KMS-11 (cell line): ENCODE measurements at regions not wholly inside any gene's neighbourhood (a gene's known extent, or its start where the extent isn't known, plus 50 kb on each side); places are given as distances from the start of the nearest gene placed in this dataset.

Source experiments
- H2AFZ ChIP-seq: fragments of 200-600 bp; sonication (generic); 2 replicates; pipeline ENCODE4 v1.6.1; 2016; ENCODE audit warnings: antibody characterized with exemption, mixed run types, low read depth
- H3K27ac ChIP-seq: fragments of 200-600 bp; sonication (generic); 2 replicates; pipeline ENCODE4 v1.6.1; 2016; ENCODE audit warnings: mild to moderate bottlenecking, mixed run types
- H3K27me3 ChIP-seq: fragments of 200-600 bp; sonication (generic); 2 replicates; pipeline ENCODE4 v1.6.1; 2017; ENCODE audit warnings: mild to moderate bottlenecking, low read depth, mixed run types, moderate library complexity; ENCODE audit not compliant: insufficient read depth
- H3K36me3 ChIP-seq: fragments of 200-600 bp; sonication (generic); 2 replicates; pipeline ENCODE4 v1.6.1; 2017; ENCODE audit warnings: mild to moderate bottlenecking, mixed run types; ENCODE audit not compliant: insufficient read depth
- H3K4me1 ChIP-seq: fragments of 200-600 bp; sonication (generic); 2 replicates; pipeline ENCODE4 v1.6.1; 2016; ENCODE audit warnings: mild to moderate bottlenecking, low read depth, mixed run types; ENCODE audit not compliant: poor library complexity, severe bottlenecking
- H3K4me2 ChIP-seq: fragments of 200-600 bp; sonication (generic); 2 replicates; pipeline ENCODE4 v1.7.0; 2016; ENCODE audit warnings: mild to moderate bottlenecking, mixed run types
- H3K4me3 ChIP-seq: fragments of 200-600 bp; sonication (generic); IDR thresholded peaks from 2 replicates; pipeline ENCODE4 v1.6.1; 2017; ENCODE audit warnings: low read depth, low read length, mixed read lengths; ENCODE audit not compliant: insufficient read depth
- H3K79me2 ChIP-seq: fragments of 200-600 bp; sonication (generic); 2 replicates; pipeline ENCODE4 v1.6.1; 2016; ENCODE audit warnings: low read depth, mixed run types; ENCODE audit not compliant: insufficient read depth
- H3K9ac ChIP-seq: fragments of 200-600 bp; sonication (generic); 2 replicates; pipeline ENCODE4 v1.6.1; 2016; ENCODE audit warnings: mild to moderate bottlenecking, mixed run types
- H4K20me1 ChIP-seq: fragments of 200-600 bp; sonication (generic); 2 replicates; pipeline ENCODE4 v1.6.1; 2016; ENCODE audit warnings: mild to moderate bottlenecking, mixed run types; ENCODE audit not compliant: insufficient read depth
- TF ChIP-seq, protein P1 (sequence below): fragments of 200-600 bp; sonication (generic); conservative IDR thresholded peaks from 2 replicates; pipeline ENCODE4 v1.6.1; 2017; ENCODE audit warnings: low read depth, mild to moderate bottlenecking, antibody characterized with exemption, low read length, moderate library complexity, mixed read lengths

DNA sequence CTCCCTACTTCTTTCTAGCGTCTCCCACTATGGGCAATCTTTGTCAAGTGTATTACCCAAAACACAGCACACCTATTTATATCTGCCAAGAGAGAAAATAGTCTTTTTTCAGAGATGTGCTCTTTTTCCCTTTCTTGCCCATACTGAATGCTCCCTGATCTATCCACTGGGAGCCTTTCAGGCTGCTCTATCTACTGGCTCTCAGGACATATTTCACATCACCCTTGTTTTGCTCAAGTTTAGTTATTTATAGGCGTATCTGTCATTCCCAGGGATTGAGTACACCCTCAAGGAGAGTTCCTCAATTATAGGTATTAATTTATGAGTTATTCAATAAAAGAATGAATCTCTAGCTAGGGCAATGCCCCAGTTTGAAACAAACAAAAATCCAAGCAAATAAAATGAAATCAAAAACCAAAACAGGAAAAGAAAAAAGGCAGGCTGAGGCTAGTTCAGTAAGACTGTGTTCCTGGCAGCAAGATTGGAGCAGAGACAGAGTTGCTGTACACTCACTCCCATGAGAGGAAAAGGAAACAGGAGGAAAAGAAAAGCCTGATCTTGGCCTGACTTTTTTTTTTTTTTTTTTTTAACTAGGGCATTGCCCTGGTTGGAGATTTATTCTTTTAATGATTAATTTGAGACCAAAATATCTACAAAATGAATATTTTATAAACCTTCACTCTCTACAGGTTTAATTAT, 665.9 kb upstream of the PCDH15 start:
- H3K4me1 ChIP-seq: no peaks in the 10 kb centered on the region
- no peak overlapping the region for H2AFZ ChIP-seq
- H4K20me1 ChIP-seq: no peaks in the 10 kb centered on the region
- no peak overlapping the region for H3K9ac ChIP-seq
- TF ChIP-seq, protein P1, sequence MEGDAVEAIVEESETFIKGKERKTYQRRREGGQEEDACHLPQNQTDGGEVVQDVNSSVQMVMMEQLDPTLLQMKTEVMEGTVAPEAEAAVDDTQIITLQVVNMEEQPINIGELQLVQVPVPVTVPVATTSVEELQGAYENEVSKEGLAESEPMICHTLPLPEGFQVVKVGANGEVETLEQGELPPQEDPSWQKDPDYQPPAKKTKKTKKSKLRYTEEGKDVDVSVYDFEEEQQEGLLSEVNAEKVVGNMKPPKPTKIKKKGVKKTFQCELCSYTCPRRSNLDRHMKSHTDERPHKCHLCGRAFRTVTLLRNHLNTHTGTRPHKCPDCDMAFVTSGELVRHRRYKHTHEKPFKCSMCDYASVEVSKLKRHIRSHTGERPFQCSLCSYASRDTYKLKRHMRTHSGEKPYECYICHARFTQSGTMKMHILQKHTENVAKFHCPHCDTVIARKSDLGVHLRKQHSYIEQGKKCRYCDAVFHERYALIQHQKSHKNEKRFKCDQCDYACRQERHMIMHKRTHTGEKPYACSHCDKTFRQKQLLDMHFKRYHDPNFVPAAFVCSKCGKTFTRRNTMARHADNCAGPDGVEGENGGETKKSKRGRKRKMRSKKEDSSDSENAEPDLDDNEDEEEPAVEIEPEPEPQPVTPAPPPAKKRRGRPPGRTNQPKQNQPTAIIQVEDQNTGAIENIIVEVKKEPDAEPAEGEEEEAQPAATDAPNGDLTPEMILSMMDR: no peak
- H3K79me2 ChIP-seq: no peaks in the 10 kb centered on the region
- H3K27ac ChIP-seq: no peak overlapping the region
- H3K4me2 ChIP-seq: no peak overlapping the region
- H3K27me3 ChIP-seq: no peaks in the 10 kb centered on the region
- no peaks in the 10 kb centered on the region for H3K36me3 ChIP-seq
- H3K4me3 ChIP-seq: no peak overlapping the region

DNA sequence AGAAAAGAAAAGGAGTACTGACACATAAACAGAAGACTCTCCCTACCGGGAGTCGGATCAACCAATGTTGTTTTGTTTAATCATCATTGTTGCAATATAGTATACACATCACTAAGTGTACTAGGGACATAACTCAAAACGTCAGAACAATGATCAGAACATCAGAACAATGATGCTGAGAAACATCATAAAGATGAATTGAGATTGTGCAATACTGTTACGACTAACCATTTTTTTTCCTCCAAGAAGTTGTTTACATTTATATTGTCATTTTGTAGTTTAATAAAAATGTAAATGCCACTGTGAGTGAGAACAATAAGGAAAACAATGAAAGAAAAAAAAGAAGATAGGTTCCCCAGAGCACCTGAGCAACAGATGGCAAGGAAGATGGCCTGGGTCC, 663.1 kb upstream of the PCDH15 start:
- Histone ChIP-seq H2AFZ (no peak overlapping the region), H3K27ac (no peak overlapping the region), H3K4me1 (no peaks in the 10 kb centered on the region), H3K27me3 (no peaks in the 10 kb centered on the region), H4K20me1 (no peaks in the 10 kb centered on the region), H3K4me3 (no peak overlapping the region), H3K79me2 (no peaks in the 10 kb centered on the region), H3K4me2 (no peak overlapping the region), H3K9ac (no peak overlapping the region), H3K36me3 (no peaks in the 10 kb centered on the region)
- TF ChIP-seq, protein P1: no peak

DNA sequence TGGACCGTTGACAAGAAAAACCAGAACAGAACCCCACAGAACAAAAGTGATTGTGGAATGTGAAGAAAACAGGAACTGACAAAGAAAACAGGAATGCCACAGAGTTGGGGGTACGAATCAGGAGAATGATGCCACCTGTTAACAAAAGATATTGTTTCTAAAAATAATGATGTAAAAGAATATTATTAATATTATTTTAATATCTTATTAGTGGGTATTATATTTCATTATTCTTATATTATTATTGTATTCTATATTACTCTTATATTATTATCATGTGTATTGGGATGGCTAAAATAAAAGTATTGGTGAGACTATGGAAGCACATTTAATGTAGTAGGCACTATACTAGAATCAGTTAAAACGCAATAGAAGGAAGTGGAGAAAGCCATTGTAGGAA, 659.0 kb upstream of the PCDH15 start:
- TF ChIP-seq, protein P1: no peak
- Histone ChIP-seq H3K27ac (no peak overlapping the region), H3K79me2 (no peaks in the 10 kb centered on the region), H3K36me3 (no peaks in the 10 kb centered on the region), H3K4me3 (no peak overlapping the region), H3K9ac (no peak overlapping the region), H2AFZ (no peak overlapping the region), H3K4me1 (no peaks in the 10 kb centered on the region), H3K4me2 (no peak overlapping the region), H3K27me3 (no peaks in the 10 kb centered on the region), H4K20me1 (no peaks in the 10 kb centered on the region)

DNA sequence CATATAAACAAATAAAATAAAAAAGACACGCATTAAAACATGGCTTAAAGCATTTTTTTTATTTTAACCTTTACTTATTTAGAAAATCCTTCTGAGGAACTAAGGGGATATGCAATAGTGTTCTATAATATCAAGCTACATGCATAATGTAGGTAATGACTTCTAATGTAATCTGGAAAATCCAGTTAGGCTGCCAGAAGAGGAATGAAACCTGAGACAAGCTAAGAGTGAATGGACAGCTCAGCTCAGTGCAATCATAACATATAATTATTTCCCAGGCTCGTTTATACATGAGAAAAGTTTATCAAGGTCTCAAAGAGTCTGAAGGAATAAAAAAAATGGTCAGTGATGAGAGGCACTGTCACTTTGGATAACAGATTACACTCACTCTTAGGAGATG, 649.0 kb upstream of the PCDH15 start:
- Histone ChIP-seq H3K4me1 (no peaks in the 10 kb centered on the region), H3K27me3 (no peaks in the 10 kb centered on the region), H3K79me2 (no peaks in the 10 kb centered on the region), H3K4me3 (no peak overlapping the region), H3K27ac (no peak overlapping the region), H4K20me1 (no peaks in the 10 kb centered on the region), H3K9ac (no peak overlapping the region), H3K36me3 (no peaks in the 10 kb centered on the region; the same call in 1 of the 2 replicates), H2AFZ (no peak overlapping the region), H3K4me2 (no peak overlapping the region)
- TF ChIP-seq, protein P1: no peak
